HCT116 (cell line): ENCODE measurements at regions not wholly inside any gene's neighbourhood (a gene's known extent, or its start where the extent isn't known, plus 50 kb on each side); places are given as distances from the start of the nearest gene placed in this dataset.

Experiments
- ATAC-seq: fragments of 200-7000 bp; cut with Tn5 transposase; 2 replicates; pipeline ENCODE4 v1.9.1; 2020; ENCODE audit warnings: mild to moderate bottlenecking, moderate library complexity
- BruUV-seq: library from RNA; stranded (reverse); fragments of 400-500 nt; replicated peaks from 2 replicates; lab custom pipeline; 2021; lab: Mats Ljungman, UMichigan
- CTCF ChIA-PET: fragments of 300-600 bp; sonication (Branson Sonifier 250); formaldehyde crosslinking; loops from one replicate; lab custom pipeline; 2021; ENCODE audit warnings: antibody characterized with exemption; lab: Charles Lee
- POLR2A ChIA-PET: fragments of 300-600, 350-600 bp; sonication (Branson Sonifier 250); formaldehyde crosslinking; loops from one replicate; lab custom pipeline; 2021; ENCODE audit warnings: antibody characterized with exemption; lab: Charles Lee
- RAD21 ChIA-PET, 2 experiments: fragments of 300-600 bp; sonication (Branson Sonifier 250); formaldehyde crosslinking; loops; one replicate each; lab custom pipeline; 2023; ENCODE audit warnings: low total read pairs in 2 of 2; ENCODE audit not compliant: uncharacterized antibody in 2 of 2, unreplicated experiment in 2 of 2, low non-redundant PET in 1 of 2; lab: Charles Lee
- DNase-seq: peaks from one replicate; pipeline ENCODE4 v3.0.0-alpha.2; 2010; ENCODE audit warnings: low read depth, low spot score
- H2AFZ ChIP-seq: fragments of 200-600 bp; shearing (Covaris generic), sonication (generic); 2 replicates; pipeline ENCODE4 v1.6.1; 2017; ENCODE audit warnings: low read depth, mixed run types, mixed read lengths, antibody characterized with exemption, low read length; ENCODE audit not compliant: poor library complexity, severe bottlenecking
- H3K27ac ChIP-seq: 2 replicates; pipeline ENCODE4 v1.5.1; 2012; ENCODE audit warnings: low read depth, low read length
- H3K27me3 ChIP-seq: fragments of 200-600 bp; sonication (generic); 2 replicates; pipeline ENCODE4 v1.6.1; 2016; ENCODE audit warnings: mixed run types, low read length, mixed read lengths; ENCODE audit not compliant: insufficient read depth
- H3K36me3 ChIP-seq, 2 experiments: fragments of 200-500 bp in 1 of 2; fragments of 200-600 bp in 1 of 2; sonication (Bioruptor generic) in 1 of 2; sonication (generic) in 1 of 2; 2 replicates each; pipeline versions ENCODE4 v1.5.1 to v1.6.1; 2014 to 2016; ENCODE audit warnings: low read length in 2 of 2, inconsistent platforms in 1 of 2, mixed read lengths in 1 of 2, mixed run types in 1 of 2; ENCODE audit not compliant: insufficient read depth in 2 of 2, control insufficient read depth in 1 of 2
- H3K4me1 ChIP-seq, 2 experiments: fragments of 200-600 bp in 1 of 2; sonication (generic) in 1 of 2; 2 replicates each; pipeline versions ENCODE4 v1.5.1 to v1.6.1; 2012 to 2017; ENCODE audit warnings: low read length in 2 of 2, inconsistent platforms in 1 of 2, mild to moderate bottlenecking in 1 of 2, mixed read lengths in 1 of 2, mixed run types in 1 of 2, moderate library complexity in 1 of 2; ENCODE audit not compliant: insufficient read depth in 2 of 2, control insufficient read depth in 1 of 2
- H3K4me2 ChIP-seq: fragments of 200-600 bp; sonication (generic); 2 replicates; pipeline ENCODE4 v1.6.1; 2017; ENCODE audit warnings: mixed run types, low read length, mixed read lengths
- H3K4me3 ChIP-seq, 2 experiments: fragments of 200-600 bp in 1 of 2; sonication (generic) in 1 of 2; replicated peaks in 1 of 2; 2 replicates each; pipeline ENCODE4 v1.5.1; 2011 to 2016; ENCODE audit warnings: low read length in 2 of 2, control low read depth in 1 of 2, low read depth in 1 of 2, mild to moderate bottlenecking in 1 of 2, mixed read lengths in 1 of 2, mixed run types in 1 of 2
- H3K79me2 ChIP-seq: fragments of 200-600 bp; sonication (generic); 2 replicates; pipeline ENCODE4 v1.6.1; 2017; ENCODE audit warnings: mild to moderate bottlenecking, mixed run types, low read length, moderate library complexity, mixed read lengths; ENCODE audit not compliant: insufficient read depth
- H3K9ac ChIP-seq: fragments of 200-600 bp; sonication (generic); 2 replicates; pipeline ENCODE4 v1.6.1; 2016; ENCODE audit warnings: low read length, mixed read lengths
- H3K9me2 ChIP-seq: fragments of 200-600 bp; sonication (generic), shearing (Covaris generic); 2 replicates; pipeline ENCODE4 v1.6.1; 2017; ENCODE audit warnings: mixed run types, mild to moderate bottlenecking, moderate library complexity; ENCODE audit not compliant: insufficient read depth
- H3K9me3 ChIP-seq, 2 experiments: fragments of 200-500 bp in 1 of 2; fragments of 200-600 bp in 1 of 2; sonication (Bioruptor generic) in 1 of 2; sonication (generic) in 1 of 2; 2 replicates each; pipeline ENCODE4 v1.6.1; 2014 to 2017; ENCODE audit warnings: low read length in 2 of 2, mixed read lengths in 2 of 2, inconsistent platforms in 1 of 2, low read depth in 1 of 2, mild to moderate bottlenecking in 1 of 2, mixed run types in 1 of 2, moderate library complexity in 1 of 2; ENCODE audit not compliant: control insufficient read depth in 1 of 2, insufficient read depth in 1 of 2
- H4K20me1 ChIP-seq: fragments of 200-600 bp; sonication (generic), shearing (Covaris generic); 2 replicates; pipeline ENCODE4 v1.6.1; 2017; ENCODE audit warnings: mixed run types, mild to moderate bottlenecking, moderate library complexity; ENCODE audit not compliant: insufficient read depth
- CBX3 ChIP-seq: IDR thresholded peaks from 2 replicates; pipeline ENCODE4 v1.6.1; 2012; ENCODE audit warnings: low read depth
- EGR1 ChIP-seq: IDR thresholded peaks from 2 replicates; pipeline ENCODE4 v1.6.1; 2012; ENCODE audit warnings: low read depth
- EZH2phosphoT487 ChIP-seq: fragments of 200-600 bp; IDR thresholded peaks from 2 replicates; pipeline ENCODE4 v1.6.1; 2018; ENCODE audit warnings: antibody characterized with exemption, borderline replicate concordance
- FOSL1 ChIP-seq: IDR thresholded peaks from 2 replicates; pipeline ENCODE4 v1.6.1; 2012; ENCODE audit warnings: low read depth
- JUND ChIP-seq: IDR thresholded peaks from 2 replicates; pipeline ENCODE4 v1.6.1; 2012
- SIN3A ChIP-seq: IDR thresholded peaks from 2 replicates; pipeline ENCODE4 v1.6.1; 2012; ENCODE audit warnings: low read depth
- SRF ChIP-seq: IDR thresholded peaks from 2 replicates; pipeline ENCODE4 v1.6.1; 2012; ENCODE audit warnings: low read depth
- YY1 ChIP-seq: IDR thresholded peaks from 2 replicates; pipeline ENCODE4 v1.6.1; 2011; ENCODE audit warnings: low read length, low read depth, moderate library complexity, mild to moderate bottlenecking; ENCODE audit not compliant: insufficient replicate concordance; ENCODE audit errors: extremely low read depth
- ZFX ChIP-seq: fragments of 450-650 bp; IDR thresholded peaks from 2 replicates; pipeline ENCODE4 v1.6.1; 2017
- intact Hi-C: fragments of 100-400 bp; cut with micrococcal nuclease; formaldehyde crosslinking; loops from 2 replicates; pipeline ENCODE4 v1.10.0; 2022
- TF ChIP-seq, protein P1 (sequence below): IDR thresholded peaks from 2 replicates; pipeline ENCODE4 v1.6.1; 2012
- TF ChIP-seq, protein P2 (sequence below): IDR thresholded peaks from 2 replicates; pipeline ENCODE4 v1.6.1; 2011; ENCODE audit warnings: mild to moderate bottlenecking, low read length, moderate library complexity; ENCODE audit not compliant: insufficient replicate concordance; ENCODE audit errors: extremely low read depth

DNA sequence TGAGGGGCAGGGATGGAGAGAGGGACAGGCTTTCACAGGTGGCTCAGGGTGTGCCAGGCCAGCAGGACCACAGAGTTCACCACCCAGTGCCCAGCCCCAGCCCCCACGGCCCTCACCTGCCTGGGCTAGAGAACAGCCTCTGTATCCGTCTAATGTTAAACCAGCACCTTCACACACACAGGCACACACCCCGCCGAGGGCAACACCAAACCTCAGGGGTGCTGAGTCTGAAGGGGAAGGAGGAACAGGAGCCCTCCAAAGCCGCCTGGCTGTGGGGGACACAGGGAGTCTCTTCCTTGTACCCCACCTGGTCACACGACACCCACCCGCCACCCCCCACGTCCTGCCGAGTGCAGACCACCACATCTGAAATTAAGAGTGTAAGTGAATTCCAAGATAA is 205.8 kb upstream of the SALL3 start:
- BruUV-seq, result no TSS peak
- no peaks in the 10 kb centered on the region for H3K9me2 ChIP-seq
- H3K27ac ChIP-seq, result no peak overlapping the region
- intact Hi-C loops, result no loop called here
- no peak overlapping the region for H3K4me3 ChIP-seq
- no peaks in the 10 kb centered on the region for H3K79me2 ChIP-seq
- H3K27me3 ChIP-seq, result no peaks in the 10 kb centered on the region
- no peaks in the 10 kb centered on the region for H3K4me1 ChIP-seq
- ChIA-PET POLR2A (no interaction called here), RAD21 (no interaction called here), CTCF (no interaction called here)
- H3K9me3 ChIP-seq, result no peaks in the 10 kb centered on the region
- no peaks in the 10 kb centered on the region for H4K20me1 ChIP-seq
- no peak overlapping the region for H2AFZ ChIP-seq
- H3K36me3 ChIP-seq, result no peaks in the 10 kb centered on the region
- ATAC-seq, result no peak
- no peak for DNase-seq
- TF ChIP-seq ZFX (no peak), SRF (no peak), EZH2phosphoT487 (no peak), FOSL1 (no peak), CBX3 (no peak), JUND (no peak), YY1 (no peak), SIN3A (no peak), EGR1 (no peak)
- TF ChIP-seq, protein P1, sequence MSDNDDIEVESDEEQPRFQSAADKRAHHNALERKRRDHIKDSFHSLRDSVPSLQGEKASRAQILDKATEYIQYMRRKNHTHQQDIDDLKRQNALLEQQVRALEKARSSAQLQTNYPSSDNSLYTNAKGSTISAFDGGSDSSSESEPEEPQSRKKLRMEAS, result no peak
- TF ChIP-seq, protein P2, sequence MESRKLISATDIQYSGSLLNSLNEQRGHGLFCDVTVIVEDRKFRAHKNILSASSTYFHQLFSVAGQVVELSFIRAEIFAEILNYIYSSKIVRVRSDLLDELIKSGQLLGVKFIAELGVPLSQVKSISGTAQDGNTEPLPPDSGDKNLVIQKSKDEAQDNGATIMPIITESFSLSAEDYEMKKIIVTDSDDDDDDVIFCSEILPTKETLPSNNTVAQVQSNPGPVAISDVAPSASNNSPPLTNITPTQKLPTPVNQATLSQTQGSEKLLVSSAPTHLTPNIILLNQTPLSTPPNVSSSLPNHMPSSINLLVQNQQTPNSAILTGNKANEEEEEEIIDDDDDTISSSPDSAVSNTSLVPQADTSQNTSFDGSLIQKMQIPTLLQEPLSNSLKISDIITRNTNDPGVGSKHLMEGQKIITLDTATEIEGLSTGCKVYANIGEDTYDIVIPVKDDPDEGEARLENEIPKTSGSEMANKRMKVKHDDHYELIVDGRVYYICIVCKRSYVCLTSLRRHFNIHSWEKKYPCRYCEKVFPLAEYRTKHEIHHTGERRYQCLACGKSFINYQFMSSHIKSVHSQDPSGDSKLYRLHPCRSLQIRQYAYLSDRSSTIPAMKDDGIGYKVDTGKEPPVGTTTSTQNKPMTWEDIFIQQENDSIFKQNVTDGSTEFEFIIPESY, result no peak
- no peak overlapping the region for H3K9ac ChIP-seq
- no peak overlapping the region for H3K4me2 ChIP-seq
